ENCODE measurements at regions not wholly inside any gene's neighbourhood (a gene's known extent, or its start where the extent isn't known, plus 50 kb on each side); places are given as distances from the start of the nearest gene placed in this dataset.

DNA sequence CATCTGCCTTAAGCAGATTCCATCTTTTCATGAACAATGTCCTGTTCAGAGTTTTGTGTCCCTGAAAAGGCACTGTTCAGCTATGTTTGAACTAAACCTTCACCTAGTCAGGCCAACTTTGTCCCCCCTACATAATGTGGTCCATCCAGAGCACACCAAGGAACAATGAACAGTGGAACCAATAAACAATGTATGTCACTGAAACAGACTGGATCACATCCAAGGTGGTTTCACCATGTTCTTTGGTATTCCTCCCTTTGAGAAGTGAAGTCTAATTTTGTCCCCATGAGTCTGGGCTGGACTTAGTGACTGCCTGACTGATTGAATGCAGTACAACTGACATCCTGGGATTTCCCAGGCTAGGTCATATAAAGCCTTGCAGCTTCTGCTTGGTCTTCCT lies 174.5 kb downstream of the SLC24A2 start:
- in situ Hi-C loops (cut with MboI; ENCODE audit: low pct_ligation_motif_present in 1 of 4, low pct_unique_long_range_greater_than_20kb in 1 of 4, low sequenced_read_pairs in 3 of 4): no loop called here
- Histone ChIP-seq H3K36me3 (no peaks in the 10 kb centered on the region), H3K27ac (no peak overlapping the region), H3K27me3 (no peaks in the 10 kb centered on the region), H3K9me3 (no peaks in the 10 kb centered on the region), H3K4me3 (no peak overlapping the region), H3K4me1 (no peaks in the 10 kb centered on the region)
- intact Hi-C loops (cut with DNase I; ENCODE audit: low total_unique reads): no loop called here
- DNase-seq: no peak
- TF ChIP-seq, protein P1, sequence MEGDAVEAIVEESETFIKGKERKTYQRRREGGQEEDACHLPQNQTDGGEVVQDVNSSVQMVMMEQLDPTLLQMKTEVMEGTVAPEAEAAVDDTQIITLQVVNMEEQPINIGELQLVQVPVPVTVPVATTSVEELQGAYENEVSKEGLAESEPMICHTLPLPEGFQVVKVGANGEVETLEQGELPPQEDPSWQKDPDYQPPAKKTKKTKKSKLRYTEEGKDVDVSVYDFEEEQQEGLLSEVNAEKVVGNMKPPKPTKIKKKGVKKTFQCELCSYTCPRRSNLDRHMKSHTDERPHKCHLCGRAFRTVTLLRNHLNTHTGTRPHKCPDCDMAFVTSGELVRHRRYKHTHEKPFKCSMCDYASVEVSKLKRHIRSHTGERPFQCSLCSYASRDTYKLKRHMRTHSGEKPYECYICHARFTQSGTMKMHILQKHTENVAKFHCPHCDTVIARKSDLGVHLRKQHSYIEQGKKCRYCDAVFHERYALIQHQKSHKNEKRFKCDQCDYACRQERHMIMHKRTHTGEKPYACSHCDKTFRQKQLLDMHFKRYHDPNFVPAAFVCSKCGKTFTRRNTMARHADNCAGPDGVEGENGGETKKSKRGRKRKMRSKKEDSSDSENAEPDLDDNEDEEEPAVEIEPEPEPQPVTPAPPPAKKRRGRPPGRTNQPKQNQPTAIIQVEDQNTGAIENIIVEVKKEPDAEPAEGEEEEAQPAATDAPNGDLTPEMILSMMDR (IDR thresholded peaks at IDR 0.05): no peak
- TF ChIP-seq POLR2A (IDR thresholded peaks at IDR 0.05) (no peak), EP300 (IDR thresholded peaks at IDR 0.05; ENCODE audit: low read depth) (no peak), POLR2AphosphoS5 (IDR thresholded peaks at IDR 0.05) (no peak)

DNA sequence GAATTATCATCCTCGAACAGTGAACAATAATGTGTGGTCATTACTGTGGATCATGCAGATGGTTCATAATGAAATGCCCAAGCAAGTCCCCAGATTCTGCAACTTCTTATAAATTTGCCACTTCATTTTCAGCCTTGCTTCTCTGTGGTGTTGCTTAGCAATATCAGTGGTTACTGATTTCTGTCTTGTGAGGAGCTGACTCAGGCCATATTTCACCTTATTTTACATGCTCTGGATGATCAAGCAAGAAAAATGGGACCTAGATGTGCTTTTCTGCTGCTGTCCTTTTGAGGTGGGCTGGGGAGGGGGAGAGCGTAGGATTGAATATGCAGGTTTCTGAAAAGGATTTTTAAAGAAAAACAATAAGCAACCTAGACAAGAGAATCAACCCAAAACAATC lies 188.3 kb downstream of the SLC24A2 start:
- 84 to 100% methylated on average over 1 to 2 of the region's 2 CpGs for WGBS, 2 donors (ENCODE audit: low coverage in 1 of 2)
- in situ Hi-C loops (cut with MboI; ENCODE audit: low pct_ligation_motif_present in 1 of 4, low pct_unique_long_range_greater_than_20kb in 1 of 4, low sequenced_read_pairs in 3 of 4): no loop called here
- no peak for DNase-seq

DNA sequence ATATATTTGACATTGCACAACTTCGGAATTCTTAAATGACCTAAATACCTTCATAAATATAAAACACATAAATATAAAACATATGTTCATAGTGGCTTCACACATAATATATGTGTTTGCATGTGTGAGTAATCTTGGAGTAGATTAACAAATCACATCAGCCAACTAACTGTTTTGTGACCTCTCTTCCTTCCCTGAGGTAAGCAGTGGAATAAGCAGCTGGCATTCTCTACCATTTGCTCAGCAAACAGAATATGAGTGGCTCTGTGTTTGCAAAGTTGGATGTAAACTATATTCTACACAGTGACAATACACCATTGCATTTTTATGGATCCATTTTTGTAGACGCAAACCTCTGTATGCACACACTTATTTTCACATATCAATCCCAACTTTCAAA lies 189.9 kb downstream of the ACER2 start:
- in situ Hi-C loops (cut with MboI; ENCODE audit: low pct_ligation_motif_present in 1 of 4, low pct_unique_long_range_greater_than_20kb in 1 of 4, low sequenced_read_pairs in 3 of 4): no loop called here
- TF ChIP-seq EP300 (IDR thresholded peaks at IDR 0.05; ENCODE audit: low read depth) (no peak), POLR2A (IDR thresholded peaks at IDR 0.05) (no peak), POLR2AphosphoS5 (IDR thresholded peaks at IDR 0.05) (no peak)
- TF ChIP-seq, protein P1 (IDR thresholded peaks at IDR 0.05): no peak

More for the DNA sequence above, 188.3 kb downstream of the SLC24A2 start:
- Histone ChIP-seq H3K4me3 (no peak overlapping the region), H3K4me1 (no peaks in the 10 kb centered on the region), H3K36me3 (no peaks in the 10 kb centered on the region), H3K27me3 (no peaks in the 10 kb centered on the region), H3K27ac (no peak overlapping the region), H3K9me3 (no peaks in the 10 kb centered on the region)
- TF ChIP-seq POLR2AphosphoS5 (IDR thresholded peaks at IDR 0.05): no peak
- TF ChIP-seq, protein P1 (IDR thresholded peaks at IDR 0.05): no peak
- TF ChIP-seq EP300 (IDR thresholded peaks at IDR 0.05; ENCODE audit: low read depth): no peak
- intact Hi-C loops (cut with DNase I; ENCODE audit: low total_unique reads): no loop called here

DNA sequence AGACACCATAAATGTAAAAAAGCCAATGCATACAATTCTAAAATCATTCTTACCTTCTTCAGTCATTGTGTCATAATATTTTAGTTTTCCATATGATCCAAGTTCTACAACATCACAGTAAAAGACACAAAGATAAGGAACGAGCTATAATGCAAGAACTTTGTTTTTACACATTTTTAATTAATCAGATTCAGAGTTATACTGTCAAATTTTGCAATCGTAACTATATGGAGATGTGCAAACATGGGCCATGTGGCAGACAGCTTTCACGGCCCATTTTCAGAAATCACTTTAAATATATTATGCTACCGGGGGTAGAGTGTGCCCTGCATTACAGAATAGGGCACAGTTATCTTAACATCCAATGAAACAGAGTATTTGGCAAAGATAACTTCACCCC lies 188.4 kb downstream of the ACER2 start:
- 57 to 71% methylated on average over 4 of the region's 4 CpGs for WGBS, 2 donors (ENCODE audit: low coverage in 1 of 2)
- intact Hi-C loops (cut with DNase I; ENCODE audit: low total_unique reads): no loop called here
- in situ Hi-C loops (cut with MboI; ENCODE audit: low pct_ligation_motif_present in 1 of 4, low pct_unique_long_range_greater_than_20kb in 1 of 4, low sequenced_read_pairs in 3 of 4): no loop called here

More for the DNA sequence above, 189.9 kb downstream of the ACER2 start:
- 74% methylated on average over 2 of the region's 2 CpGs for WGBS, 2 donors (ENCODE audit: low coverage in 1 of 2)
- no peaks in the 10 kb centered on the region for H3K27me3 ChIP-seq
- H3K27ac ChIP-seq: no peak overlapping the region
- no peaks in the 10 kb centered on the region for H3K36me3 ChIP-seq
- no peaks in the 10 kb centered on the region for H3K4me1 ChIP-seq
- intact Hi-C loops (cut with DNase I; ENCODE audit: low total_unique reads): no loop called here
- no peak for DNase-seq
- H3K4me3 ChIP-seq: no peak overlapping the region
- H3K9me3 ChIP-seq: no peaks in the 10 kb centered on the region

More for the DNA sequence above, 188.4 kb downstream of the ACER2 start:
- Histone ChIP-seq H3K27me3 (no peaks in the 10 kb centered on the region), H3K4me1 (no peaks in the 10 kb centered on the region), H3K36me3 (no peaks in the 10 kb centered on the region), H3K4me3 (no peak overlapping the region), H3K27ac (no peak overlapping the region), H3K9me3 (no peaks in the 10 kb centered on the region)
- TF ChIP-seq POLR2A (IDR thresholded peaks at IDR 0.05) (no peak), EP300 (IDR thresholded peaks at IDR 0.05; ENCODE audit: low read depth) (no peak), POLR2AphosphoS5 (IDR thresholded peaks at IDR 0.05) (no peak)
- TF ChIP-seq, protein P1 (IDR thresholded peaks at IDR 0.05): no peak
- no peak for DNase-seq
